ENCODE measurements at regions not wholly inside any gene's neighbourhood (a gene's known extent, or its start where the extent isn't known, plus 50 kb on each side); places are given as distances from the start of the nearest gene placed in this dataset.
A peak's percentile ranks its signal among the peaks of the same experiment; 100 is the strongest.

DNA sequence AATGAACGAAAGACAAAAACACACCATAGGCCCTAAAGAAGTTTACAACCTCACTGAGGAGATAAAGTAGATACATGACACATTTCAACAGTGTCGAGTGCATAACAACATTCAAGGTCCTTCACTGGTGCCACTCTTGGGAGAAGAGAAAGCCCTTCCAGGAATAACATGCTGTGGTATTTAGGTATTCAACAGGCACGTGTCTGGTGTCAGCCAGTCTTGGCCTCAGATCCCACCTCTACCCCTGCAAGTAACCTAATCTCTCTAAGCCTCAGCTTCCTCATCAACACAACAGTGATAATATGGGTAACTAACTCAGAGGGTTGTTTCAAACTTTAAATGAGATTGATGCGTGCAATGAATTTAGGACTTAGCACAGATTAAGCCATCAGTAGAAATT is 235.0 kb upstream of the ZC3H12C start:
- TF ChIP-seq CTCF (conservative IDR thresholded peaks at IDR 0.05) = no peak
- no peak for TF ChIP-seq ZFX (IDR thresholded peaks at IDR 0.05)

GRCh38 chr11:109859045-109859724 is 234.0 kb upstream of the ZC3H12C start:
- no peak for TF ChIP-seq CTCF (conservative IDR thresholded peaks at IDR 0.05)
- TF ChIP-seq ZFX (IDR thresholded peaks at IDR 0.05) = no peak
- H3K27ac ChIP-seq = no peak overlapping the region

More for the DNA sequence above, 235.0 kb upstream of the ZC3H12C start:
- H3K27ac ChIP-seq = no peak overlapping the region

- no peak overlapping the region for H3K27ac ChIP-seq
- TF ChIP-seq CTCF (conservative IDR thresholded peaks at IDR 0.05) (no peak), ZFX (IDR thresholded peaks at IDR 0.05) (no peak)
These were observed 230.4 kb upstream of the ZC3H12C start for GRCh38 chr11:109862835-109863234.

DNA sequence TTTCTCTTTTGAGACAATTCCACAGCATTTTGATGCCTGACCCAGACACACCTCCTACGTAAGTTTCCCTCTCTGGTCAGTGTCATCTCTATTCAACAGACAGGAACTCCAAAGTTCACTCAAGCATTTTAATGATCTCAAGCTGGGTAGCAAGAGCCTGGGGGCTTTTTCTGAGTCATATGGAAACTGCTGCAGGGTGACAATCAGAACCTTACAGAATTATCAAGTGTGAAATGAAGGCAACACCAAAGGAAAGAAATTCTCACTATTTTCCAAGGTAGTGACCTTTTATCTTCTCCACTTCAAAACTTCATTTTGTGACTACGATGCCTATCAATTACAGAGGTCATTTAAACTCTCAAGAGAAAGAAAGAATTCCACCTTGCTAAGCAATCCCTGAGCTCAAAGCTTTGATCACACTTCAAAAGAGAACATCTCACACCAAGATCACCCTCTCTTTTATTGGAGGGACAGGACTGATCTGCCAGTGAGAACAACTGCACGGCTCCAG is 229.0 kb upstream of the ZC3H12C start:
- TF ChIP-seq ZFX (IDR thresholded peaks at IDR 0.05) (no peak), CTCF (conservative IDR thresholded peaks at IDR 0.05) (no peak)
- no peak overlapping the region for H3K27ac ChIP-seq

- no peak overlapping the region for H3K27ac ChIP-seq
- TF ChIP-seq CTCF (conservative IDR thresholded peaks at IDR 0.05) = no peak
- TF ChIP-seq ZFX (IDR thresholded peaks at IDR 0.05) = no peak
These were observed 228.2 kb upstream of the ZC3H12C start for GRCh38 chr11:109864834-109865547.

- no peak overlapping the region for H3K27ac ChIP-seq
- TF ChIP-seq CTCF (conservative IDR thresholded peaks at IDR 0.05) (peak; percentile 26), ZFX (IDR thresholded peaks at IDR 0.05) (no peak)
These were observed 227.5 kb upstream of the ZC3H12C start for GRCh38 chr11:109865548-109866186.

DNA sequence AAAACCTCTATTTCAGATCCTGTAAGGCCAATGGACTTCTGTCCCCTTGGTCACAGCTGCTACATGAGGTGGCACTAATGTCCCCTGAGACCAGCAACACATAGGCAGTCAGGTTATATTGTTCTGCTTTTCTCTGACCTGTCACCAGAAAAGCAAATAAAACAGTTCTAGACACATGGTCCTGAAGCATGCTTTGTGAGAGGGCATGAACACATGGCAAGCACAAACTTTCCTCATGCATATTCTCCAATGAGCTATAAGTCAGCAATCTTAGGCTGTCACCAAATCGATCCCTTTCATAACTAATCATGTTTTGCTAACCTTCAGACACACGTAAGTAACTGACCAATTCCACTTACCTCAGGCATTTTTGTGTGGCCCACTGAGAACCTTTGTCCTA is 225.4 kb upstream of the ZC3H12C start:
- no peak overlapping the region for H3K27ac ChIP-seq
- TF ChIP-seq ZFX (IDR thresholded peaks at IDR 0.05) (no peak), CTCF (conservative IDR thresholded peaks at IDR 0.05) (no peak)

Data from C4-2B (cell line).